ENCODE measurements at regions not wholly inside any gene's neighbourhood (a gene's known extent, or its start where the extent isn't known, plus 50 kb on each side); places are given as distances from the start of the nearest gene placed in this dataset.
"Not testable (repeated sequence)": the region's sequence is repeated elsewhere in the genome, so short reads cannot be mapped to it uniquely, and the experiment has no call there.

GRCh38 chr6:53446151-53446550 is 97.4 kb upstream of the ELOVL5 start:
- no peak for DNase-seq (ENCODE audit: low read depth)

DNA sequence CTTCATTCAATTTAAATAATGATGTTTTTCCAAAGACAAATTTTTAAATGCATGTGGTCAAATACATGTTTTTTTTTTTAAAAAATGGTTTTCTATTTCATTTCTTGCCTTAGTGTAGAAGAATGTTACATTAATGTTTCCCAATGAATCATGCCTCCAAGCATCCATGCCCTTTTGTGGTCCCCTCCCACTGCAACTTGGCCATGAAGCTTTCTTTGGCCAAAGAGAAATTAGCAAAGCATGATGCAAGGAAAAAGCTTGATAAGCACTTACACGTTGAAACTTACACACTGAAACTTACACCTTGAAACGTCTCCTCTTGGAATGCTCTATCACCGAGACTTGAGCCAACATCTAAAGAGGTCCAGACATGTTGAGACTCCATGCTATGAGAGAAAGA is 93.0 kb upstream of the ELOVL5 start:
- no peak for DNase-seq (ENCODE audit: low read depth)

GRCh38 chr6:53441035-53441493 is 92.3 kb upstream of the ELOVL5 start:
- DNase-seq (ENCODE audit: low read depth): no peak

DNA sequence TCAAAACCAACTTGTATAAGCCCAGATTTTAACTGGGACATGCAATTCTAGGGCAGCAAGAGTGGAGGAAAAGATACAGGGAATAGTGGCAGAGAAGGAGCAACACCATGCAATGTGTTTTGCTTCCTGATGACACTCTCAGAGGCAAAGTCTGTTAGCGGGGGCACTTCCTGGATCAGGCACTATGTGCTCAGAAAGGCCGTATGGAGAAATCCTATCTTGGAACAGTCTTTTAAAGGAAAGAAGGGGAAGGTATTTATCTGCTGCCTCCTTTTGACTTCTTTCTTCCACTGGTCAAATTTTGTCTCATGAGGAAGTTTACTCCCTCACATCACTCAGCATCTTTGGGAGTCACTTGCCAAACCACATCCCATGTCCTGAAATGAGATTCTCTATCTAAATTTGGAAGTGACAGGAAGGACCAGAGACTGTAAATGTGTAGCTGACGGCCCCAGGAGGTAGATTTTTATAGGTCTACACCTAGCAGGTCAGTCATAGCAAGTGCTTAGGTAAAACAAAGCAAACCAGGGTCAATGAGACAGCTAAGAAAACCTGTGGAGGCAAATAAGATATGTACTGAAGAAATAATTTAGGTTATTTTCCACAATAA is 91.7 kb upstream of the ELOVL5 start:
- DNase-seq (ENCODE audit: low read depth): no peak

- DNase-seq (ENCODE audit: low read depth): no peak
Measured at GRCh38 chr6:53439556-53439955, 90.8 kb upstream of the ELOVL5 start.

- no peak for DNase-seq (ENCODE audit: low read depth)
Measured at GRCh38 chr6:53437557-53438202, 88.9 kb upstream of the ELOVL5 start.

GRCh38 chr6:53436526-53437303 is 88.0 kb upstream of the ELOVL5 start:
- DNase-seq (ENCODE audit: low read depth): no peak

- no peak for DNase-seq (ENCODE audit: low read depth)
Measured at GRCh38 chr6:53433951-53434285, 85.2 kb upstream of the ELOVL5 start.

DNA sequence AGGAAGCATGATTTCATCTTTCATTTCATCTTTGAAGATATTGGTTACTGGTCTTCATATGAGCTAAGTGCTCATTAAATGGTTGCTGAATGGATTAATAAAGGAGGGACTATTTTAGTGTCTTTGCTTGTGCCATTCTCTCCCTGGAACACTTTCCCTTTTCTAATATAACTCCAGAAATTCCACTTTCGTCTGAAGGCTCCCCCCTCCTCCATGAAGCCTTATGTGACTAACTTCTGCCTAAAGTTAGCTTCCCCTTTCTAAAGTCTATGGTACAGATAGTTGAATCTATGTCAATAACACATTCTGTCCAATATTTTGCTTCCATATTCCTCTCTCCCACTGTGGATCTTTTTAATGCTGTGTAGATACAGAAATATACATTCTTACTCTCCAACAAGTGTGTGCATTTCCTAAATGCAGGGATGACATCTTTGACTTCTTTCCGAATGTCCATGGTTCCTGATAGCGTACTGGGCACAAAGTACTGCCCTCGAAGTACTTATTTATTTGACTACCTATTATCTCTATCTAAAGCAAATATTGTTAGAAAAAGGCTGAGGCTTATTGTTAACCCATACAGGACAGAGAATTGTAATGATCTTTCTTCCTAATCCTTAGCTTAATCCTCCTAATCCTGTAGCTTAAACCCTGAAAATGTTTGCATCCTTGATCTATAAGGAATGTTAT is 84.7 kb upstream of the ELOVL5 start:
- no peak for DNase-seq (ENCODE audit: low read depth)

GRCh38 chr6:53432318-53433161 is 83.8 kb upstream of the ELOVL5 start:
- DNase-seq (ENCODE audit: low read depth): no peak

DNA sequence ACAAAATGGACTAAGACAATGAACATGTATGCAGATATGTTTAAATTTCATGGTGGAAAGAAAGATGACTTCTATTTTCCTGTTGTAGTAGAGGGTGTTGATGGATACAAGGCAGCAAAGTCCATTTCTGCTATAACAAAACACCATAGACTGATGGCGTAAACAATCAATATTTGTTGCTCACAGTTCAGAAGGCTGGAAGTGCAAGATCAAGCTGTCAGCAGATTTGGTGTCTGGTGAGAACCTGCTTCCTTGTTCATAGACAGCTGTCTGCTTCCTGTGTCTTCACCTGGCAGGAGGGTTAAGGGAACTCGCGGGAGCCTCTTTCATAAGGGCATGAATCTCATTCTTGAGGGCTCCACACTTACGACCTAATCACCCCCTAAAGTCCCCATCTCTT is 83.0 kb upstream of the ELOVL5 start:
- no peak for DNase-seq (ENCODE audit: low read depth)

DNA sequence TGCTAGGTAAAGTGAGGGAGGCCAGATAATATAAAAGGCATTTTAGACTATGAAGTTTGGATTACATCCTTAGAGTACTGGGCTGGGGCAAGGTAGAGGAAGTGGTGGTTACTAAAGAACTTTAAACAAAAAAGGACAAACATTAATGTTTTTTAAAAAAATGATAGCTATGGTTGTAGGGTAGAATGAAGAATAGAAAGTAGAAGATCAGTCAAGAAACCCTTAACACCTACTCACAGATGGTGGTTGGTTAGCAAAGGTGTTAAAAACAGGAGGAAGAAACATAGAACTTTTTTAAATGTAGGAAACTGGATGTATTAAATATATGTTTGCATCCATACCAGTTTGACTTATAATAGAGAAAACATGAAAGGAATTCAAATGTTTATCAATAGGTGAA is 80.7 kb upstream of the ELOVL5 start:
- no peak for DNase-seq (ENCODE audit: low read depth)

GRCh38 chr6:53428886-53429285 is 80.1 kb upstream of the ELOVL5 start:
- DNase-seq (ENCODE audit: low read depth): no peak

DNA sequence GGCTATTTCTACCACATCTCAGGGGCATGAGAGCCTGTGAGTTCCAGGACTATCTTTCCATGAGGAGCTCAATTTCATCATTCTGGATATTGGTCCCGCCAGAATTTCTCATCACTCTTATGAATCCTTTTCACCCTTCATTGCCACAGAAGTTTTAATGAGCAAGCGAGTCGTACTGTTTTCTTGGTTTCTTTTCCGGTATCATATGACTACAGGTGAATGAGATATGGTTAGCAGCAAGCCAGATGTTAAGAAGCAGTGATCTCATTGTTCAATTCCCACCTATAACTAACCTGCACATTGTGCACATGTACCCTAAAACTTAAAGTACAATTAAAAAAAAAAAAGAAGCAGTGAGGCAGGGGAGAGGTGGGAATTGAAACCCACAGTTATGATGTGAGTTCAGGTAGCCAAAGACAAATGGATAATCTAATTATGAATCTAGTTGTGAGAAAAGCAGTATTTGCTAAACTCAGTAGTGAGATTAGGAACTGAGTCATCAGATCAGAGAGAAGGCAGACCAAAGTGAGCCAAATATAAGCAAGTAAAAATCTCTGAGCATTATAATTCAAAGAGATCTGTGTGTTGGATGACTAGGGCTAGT is 78.0 kb upstream of the ELOVL5 start:
- no peak for DNase-seq (ENCODE audit: low read depth)

DNA sequence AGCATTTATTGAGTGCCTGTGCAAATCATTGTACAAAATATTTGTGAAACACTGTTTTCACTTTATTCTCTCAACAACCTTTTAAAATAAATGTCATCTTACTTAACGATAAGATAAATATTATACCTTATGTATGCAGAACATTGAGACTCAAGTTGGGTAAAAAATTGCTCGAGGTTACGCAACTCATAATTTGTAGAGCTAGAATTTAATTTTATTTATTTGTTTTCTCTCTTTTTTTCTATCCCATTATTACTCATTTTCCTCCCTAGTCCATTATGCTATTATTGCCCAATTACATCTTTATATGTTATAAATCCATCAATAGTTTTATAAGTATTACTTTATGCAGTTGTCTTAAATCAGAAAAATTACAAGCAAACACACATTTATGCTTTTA is 77.4 kb upstream of the ELOVL5 start:
- DNase-seq (ENCODE audit: low read depth): no peak

DNA sequence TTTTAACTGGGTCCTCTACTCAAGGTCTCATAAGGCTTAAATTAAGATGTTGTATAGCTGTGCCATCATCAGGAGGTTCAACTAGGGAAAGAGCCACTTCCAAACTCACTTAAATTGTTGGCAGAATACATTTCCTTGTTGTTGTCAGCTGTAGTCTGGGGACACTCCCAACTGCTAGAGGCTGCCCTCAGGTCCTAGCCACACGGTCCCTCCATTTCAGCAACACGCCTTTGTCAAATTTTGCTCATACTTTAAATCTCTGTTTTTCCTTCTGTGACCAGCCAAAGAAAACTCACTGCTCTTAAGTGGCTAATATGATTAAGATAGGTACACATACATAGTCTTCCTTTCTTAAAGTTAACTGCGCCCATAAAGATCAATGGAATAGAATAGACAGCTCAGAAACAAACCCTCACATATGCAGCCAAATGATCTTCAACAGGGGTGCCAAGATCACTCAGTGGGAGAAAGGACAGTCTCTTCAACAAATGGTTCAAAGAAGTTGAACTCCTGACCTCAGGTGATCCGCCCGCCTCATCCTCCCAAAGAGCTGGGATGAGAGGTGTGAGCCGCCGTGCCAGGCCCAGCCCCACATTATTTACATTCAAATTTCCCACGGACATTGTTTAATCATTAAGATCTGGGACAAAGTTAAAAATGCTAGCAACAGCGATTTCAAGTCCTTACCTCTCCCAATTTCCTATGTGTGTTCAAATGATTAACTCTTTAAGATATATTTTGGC is 76.4 kb upstream of the ELOVL5 start:
- DNase-seq (ENCODE audit: low read depth): no peak

DNA sequence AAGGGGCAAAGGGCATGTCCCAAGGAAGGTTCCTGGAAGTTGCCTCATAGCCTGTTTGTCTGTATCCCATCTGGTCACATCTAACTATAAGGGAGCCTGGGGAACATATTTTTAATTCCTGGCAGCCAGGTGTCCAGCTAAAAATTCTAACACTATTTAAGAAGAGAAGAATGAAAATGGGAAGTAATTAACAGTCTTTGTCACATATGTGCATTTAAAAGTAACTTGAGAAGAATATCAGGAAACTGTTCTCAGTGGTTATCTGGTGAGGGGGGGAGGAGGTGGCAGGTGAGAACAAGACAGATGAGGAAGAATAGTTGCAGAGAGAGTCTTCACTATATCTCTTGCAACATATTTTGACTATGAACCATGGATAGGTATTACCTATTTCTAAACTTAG is 75.5 kb upstream of the ELOVL5 start:
- no peak for DNase-seq (ENCODE audit: low read depth)

- DNase-seq (ENCODE audit: low read depth): not testable (repeated sequence)
Measured at GRCh38 chr6:53423560-53423959, 74.8 kb upstream of the ELOVL5 start.

DNA sequence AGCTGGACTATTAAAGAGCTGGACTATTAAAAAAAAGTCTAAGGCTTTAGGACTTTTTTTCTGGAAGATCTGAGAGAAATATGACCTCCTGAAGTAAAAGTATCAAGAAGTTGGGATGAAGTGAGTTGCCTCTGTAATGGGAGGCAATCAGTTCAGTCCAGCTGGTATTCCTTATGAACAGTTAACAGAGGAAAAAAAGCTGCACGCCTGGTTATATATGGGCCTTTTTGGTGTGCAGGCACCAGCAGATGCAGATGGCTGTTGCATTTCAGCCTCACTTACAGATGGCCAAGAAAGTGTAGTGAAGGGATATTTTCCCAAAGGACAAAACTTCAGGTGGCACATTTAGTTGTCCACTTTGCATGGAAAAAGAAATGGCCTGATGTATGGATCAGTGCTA is 70.3 kb upstream of the ELOVL5 start:
- DNase-seq (ENCODE audit: low read depth): no peak

- DNase-seq (ENCODE audit: low read depth): no peak
Measured at GRCh38 chr6:53418288-53418687, 69.5 kb upstream of the ELOVL5 start.

GRCh38 chr6:53417141-53417540 is 68.4 kb upstream of the ELOVL5 start:
- no peak for DNase-seq (ENCODE audit: low read depth)

Data from stimulated activated CD4-positive, alpha-beta T cell treated with anti-CD3 and anti-CD28 coated beads, Interleukin-2, amount 100 ng/mL, for 4 hours (primary cell).